Sigmoid colon (tissue), 4 donors: ENCODE measurements at regions not wholly inside any gene's neighbourhood (a gene's known extent, or its start where the extent isn't known, plus 50 kb on each side); places are given as distances from the start of the nearest gene placed in this dataset.
"Not testable (repeated sequence)": the region's sequence is repeated elsewhere in the genome, so short reads cannot be mapped to it uniquely, and the experiment has no call there.

Source experiments
- CTCF ChIP-seq, 4 experiments: fragments of 450-650 bp in 3 of 4; fragments of 200-600 bp in 1 of 4; IDR thresholded peaks; one replicate each; pipeline ENCODE4 v1.5.1; 2016 to 2019; ENCODE audit warnings: antibody characterized with exemption in 4 of 4, mild to moderate bottlenecking in 3 of 4, moderate library complexity in 2 of 4
- EP300 ChIP-seq, 4 donors: sonication (generic); formaldehyde crosslinking; IDR thresholded peaks; one replicate each; pipeline ENCODE4 v1.6.1; 2017; ENCODE audit warnings: antibody characterized with exemption in 4 of 4
- POLR2A ChIP-seq, 2 donors: fragments of 450-650 bp; IDR thresholded peaks; one replicate each; pipeline ENCODE4 v1.6.1; 2016; ENCODE audit warnings: antibody characterized with exemption in 2 of 2, mild to moderate bottlenecking in 2 of 2, moderate library complexity in 2 of 2

- TF ChIP-seq CTCF, POLR2A, EP300 (IDR thresholded peaks at IDR 0.05): not testable (repeated sequence)
Observed at GRCh38 chr14:106253995-106254394, 727.6 kb downstream of the TMEM121 start.
